ENCODE measurements at regions not wholly inside any gene's neighbourhood (a gene's known extent, or its start where the extent isn't known, plus 50 kb on each side); places are given as distances from the start of the nearest gene placed in this dataset.

- in situ Hi-C loops (cut with HindIII; ENCODE audit: low pct_ligation_motif_present, low pct_unique_long_range_greater_than_20kb, low sequenced_read_pairs): no loop called here
- no peak for DNase-seq
Measured at GRCh38 chr19:32230441-32230840, 115.0 kb upstream of the ZNF507 start.

DNA sequence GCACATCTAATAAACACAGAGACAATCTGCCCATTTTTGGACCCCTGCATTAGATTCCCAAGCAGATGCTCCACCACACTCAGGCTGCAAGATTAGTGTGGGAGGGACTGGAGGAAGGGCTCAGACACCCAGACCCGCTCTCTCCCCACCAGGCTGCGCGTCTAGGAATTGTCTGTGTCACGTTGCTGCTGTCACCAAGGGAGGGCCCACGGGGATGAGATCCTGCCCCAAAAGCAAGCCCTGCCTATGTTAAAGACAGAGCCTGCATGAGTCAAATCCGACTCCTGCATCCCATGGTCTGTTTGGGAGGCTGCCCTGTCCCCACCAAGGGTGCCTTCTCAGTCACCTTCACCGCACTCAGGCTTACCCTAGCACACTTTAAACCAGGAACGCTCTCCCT, 114.4 kb upstream of the ZNF507 start:
- in situ Hi-C loops (cut with HindIII; ENCODE audit: low pct_ligation_motif_present, low pct_unique_long_range_greater_than_20kb, low sequenced_read_pairs): no loop called here
- no peak for DNase-seq

GRCh38 chr19:32231691-32232090, 113.7 kb upstream of the ZNF507 start:
- no peak for DNase-seq
- in situ Hi-C loops (cut with HindIII; ENCODE audit: low pct_ligation_motif_present, low pct_unique_long_range_greater_than_20kb, low sequenced_read_pairs): no loop called here

DNA sequence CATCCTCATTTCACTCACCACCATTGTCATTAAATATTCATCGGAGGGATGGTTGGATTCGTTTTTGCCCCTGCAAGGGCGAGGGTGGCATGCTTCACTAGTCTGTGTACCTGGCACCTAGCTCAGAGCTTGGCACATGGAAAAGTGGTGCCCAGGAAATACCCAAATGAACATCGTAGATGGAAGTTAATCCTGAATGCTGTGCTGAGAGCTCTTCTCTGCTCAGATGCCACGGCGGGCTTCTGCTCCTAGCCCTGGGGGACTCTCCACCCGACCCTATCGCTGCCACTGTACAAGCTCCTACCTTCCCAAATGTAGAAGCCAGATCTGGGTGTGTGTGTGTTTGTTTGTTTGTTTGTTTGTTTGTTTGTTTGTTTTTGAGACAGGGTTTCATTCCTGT, 113.0 kb upstream of the ZNF507 start:
- DNase-seq: no peak
- in situ Hi-C loops (cut with HindIII; ENCODE audit: low pct_ligation_motif_present, low pct_unique_long_range_greater_than_20kb, low sequenced_read_pairs): no loop called here

GRCh38 chr19:32233091-32233490, 112.3 kb upstream of the ZNF507 start:
- no peak for DNase-seq
- in situ Hi-C loops (cut with HindIII; ENCODE audit: low pct_ligation_motif_present, low pct_unique_long_range_greater_than_20kb, low sequenced_read_pairs): no loop called here

DNA sequence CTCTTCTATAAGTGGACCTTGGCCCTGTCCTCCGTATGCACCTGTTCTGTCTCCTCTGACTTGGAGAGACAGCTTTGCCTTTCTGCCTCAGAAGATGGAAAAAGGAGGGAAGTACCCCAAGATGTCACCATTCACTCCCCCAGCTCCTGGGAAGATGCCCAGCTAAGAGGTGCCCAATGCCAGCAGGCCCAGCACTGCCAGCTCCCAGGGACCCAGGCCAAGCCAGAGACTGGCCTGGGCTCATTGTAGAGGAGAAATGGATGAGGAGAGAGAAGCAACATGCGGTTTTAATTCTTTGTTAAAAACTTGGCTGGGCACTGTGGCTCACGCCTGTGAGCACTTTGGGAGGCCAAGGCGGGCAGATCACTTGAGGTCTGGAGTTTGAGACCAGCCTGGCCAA, 111.5 kb upstream of the ZNF507 start:
- DNase-seq: no peak
- in situ Hi-C loops (cut with HindIII; ENCODE audit: low pct_ligation_motif_present, low pct_unique_long_range_greater_than_20kb, low sequenced_read_pairs): no loop called here

DNA sequence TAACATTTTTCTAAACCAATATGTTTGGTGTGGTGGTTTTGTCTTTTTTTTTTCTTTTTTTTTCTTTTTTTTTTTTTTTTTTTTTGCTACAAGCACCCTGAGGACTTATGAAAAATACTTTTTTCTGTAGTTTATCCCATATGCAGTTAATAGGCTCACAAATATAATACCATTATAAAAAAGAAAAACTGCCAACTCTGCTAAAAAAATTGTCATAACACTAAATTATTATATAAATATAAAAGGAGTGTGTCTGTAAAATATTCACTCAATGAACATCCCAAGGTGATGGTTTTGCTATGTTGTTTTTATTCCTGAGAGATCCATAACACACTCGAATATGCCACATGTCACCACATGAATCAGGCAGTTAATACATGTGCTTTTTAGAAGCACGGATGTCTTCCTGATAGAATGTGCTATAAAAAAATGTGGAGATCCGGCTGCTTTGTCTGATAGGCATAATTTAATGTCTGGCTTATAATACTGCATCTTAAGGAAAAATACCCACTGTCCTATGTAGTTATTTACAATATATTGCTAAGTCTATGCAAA, 110.7 kb upstream of the ZNF507 start:
- in situ Hi-C loops (cut with HindIII; ENCODE audit: low pct_ligation_motif_present, low pct_unique_long_range_greater_than_20kb, low sequenced_read_pairs): no loop called here
- DNase-seq: no peak

DNA sequence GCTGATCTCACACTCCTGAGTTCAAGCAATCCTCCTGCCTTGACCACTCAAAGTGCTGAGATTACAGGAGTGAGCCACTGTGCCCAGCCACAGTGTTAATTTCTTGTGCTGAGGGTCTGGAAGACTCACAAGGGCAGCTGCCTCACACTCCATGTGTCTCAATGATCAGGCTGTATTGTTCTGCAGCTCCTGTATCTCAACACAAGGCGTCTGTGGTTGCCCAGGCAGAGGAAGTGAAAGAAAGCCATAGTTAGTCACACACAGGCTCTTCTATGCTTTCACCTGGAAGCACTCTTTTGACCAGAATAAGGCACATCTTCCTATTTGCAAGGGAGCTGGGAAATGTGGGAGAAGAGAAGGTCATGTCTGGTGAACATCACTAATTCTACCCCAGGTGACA, 107.3 kb upstream of the ZNF507 start:
- DNase-seq: no peak
- in situ Hi-C loops (cut with HindIII; ENCODE audit: low pct_ligation_motif_present, low pct_unique_long_range_greater_than_20kb, low sequenced_read_pairs): no loop called here

DNA sequence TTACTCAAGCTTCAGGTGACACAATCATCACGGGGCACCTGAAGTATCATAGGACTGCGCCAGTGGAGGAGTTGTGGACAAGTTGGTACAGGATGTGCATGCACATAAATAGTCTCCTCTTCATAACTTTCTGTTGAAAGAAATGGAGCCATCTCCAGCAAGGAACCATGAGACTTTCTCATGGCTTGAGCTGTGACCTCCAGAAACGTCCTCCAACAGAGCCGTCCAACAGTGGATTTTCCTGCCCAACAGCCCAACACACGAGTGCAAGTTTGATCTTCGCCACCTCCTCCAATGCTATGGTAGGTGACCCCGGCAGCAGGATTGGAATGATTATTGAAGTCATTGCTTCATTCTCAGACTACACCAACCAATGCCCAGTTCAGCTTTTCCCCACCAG, 105.1 kb upstream of the ZNF507 start:
- no peak for DNase-seq
- in situ Hi-C loops (cut with HindIII; ENCODE audit: low pct_ligation_motif_present, low pct_unique_long_range_greater_than_20kb, low sequenced_read_pairs): no loop called here

- in situ Hi-C loops (cut with HindIII; ENCODE audit: low pct_ligation_motif_present, low pct_unique_long_range_greater_than_20kb, low sequenced_read_pairs): no loop called here
- no peak for DNase-seq
Measured at GRCh38 chr19:32241306-32241705, 104.1 kb upstream of the ZNF507 start.

- DNase-seq: no peak
- in situ Hi-C loops (cut with HindIII; ENCODE audit: low pct_ligation_motif_present, low pct_unique_long_range_greater_than_20kb, low sequenced_read_pairs): no loop called here
Measured at GRCh38 chr19:32241932-32242710, 103.3 kb upstream of the ZNF507 start.

DNA sequence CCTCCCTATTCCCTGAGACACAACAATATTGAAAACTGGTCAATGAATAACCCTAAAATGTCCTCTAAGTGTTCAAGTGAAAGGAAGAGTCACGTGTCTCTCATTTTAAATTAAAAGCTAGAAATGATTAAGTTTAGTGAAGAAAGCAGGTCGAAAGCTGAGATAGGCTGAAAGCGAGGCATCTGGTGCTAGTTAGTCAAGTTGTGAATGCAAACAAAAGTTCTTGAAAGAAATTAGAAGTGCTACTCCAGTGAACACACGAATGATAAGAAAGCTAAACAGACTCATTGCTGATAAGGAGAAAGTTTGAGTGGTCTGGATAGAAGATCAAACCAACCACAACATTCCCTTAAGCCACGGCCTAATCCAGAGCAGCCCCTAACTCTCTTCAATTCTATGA, 99.4 kb upstream of the ZNF507 start:
- no peak for DNase-seq
- in situ Hi-C loops (cut with HindIII; ENCODE audit: low pct_ligation_motif_present, low pct_unique_long_range_greater_than_20kb, low sequenced_read_pairs): no loop called here

DNA sequence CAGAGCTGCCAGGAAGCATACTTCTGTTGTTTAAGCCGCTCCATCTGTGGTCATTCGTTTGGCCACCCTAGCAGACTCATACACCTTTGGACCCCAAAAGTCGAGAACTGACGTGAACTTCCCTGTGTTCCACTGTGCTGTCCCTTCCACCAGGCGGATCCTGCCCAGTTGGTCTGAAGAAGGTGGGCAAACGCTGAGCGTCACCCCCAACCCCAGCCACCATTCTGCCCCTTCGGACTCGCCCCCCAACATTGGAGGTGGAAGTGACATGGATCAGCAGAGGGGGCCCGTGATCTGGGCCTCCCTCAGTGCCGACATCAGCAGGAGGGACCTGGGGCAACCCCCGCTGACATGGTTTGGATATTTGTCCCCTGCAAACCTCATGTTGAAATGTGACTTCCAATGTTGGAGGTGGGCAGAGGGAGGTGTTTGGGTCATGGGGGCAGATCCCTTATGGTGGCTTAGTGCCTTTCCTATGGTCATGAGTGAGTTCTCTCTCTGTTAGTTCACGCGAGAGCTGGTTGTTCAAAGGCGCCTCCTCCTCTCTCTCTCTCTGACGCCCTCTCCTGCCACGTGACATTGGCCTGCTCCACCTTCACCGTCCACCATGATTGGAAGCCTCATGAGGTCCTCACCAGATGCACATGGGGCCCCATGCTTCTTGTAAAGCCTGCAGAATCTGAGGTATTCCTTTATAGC, 93.6 kb upstream of the ZNF507 start:
- in situ Hi-C loops (cut with HindIII; ENCODE audit: low pct_ligation_motif_present, low pct_unique_long_range_greater_than_20kb, low sequenced_read_pairs): no loop called here
- DNase-seq: no peak

GRCh38 chr19:32252333-32252669, 93.1 kb upstream of the ZNF507 start:
- no peak for DNase-seq
- in situ Hi-C loops (cut with HindIII; ENCODE audit: low pct_ligation_motif_present, low pct_unique_long_range_greater_than_20kb, low sequenced_read_pairs): no loop called here

- in situ Hi-C loops (cut with HindIII; ENCODE audit: low pct_ligation_motif_present, low pct_unique_long_range_greater_than_20kb, low sequenced_read_pairs): no loop called here
- no peak for DNase-seq
Measured at GRCh38 chr19:32253683-32254508, 91.5 kb upstream of the ZNF507 start.

DNA sequence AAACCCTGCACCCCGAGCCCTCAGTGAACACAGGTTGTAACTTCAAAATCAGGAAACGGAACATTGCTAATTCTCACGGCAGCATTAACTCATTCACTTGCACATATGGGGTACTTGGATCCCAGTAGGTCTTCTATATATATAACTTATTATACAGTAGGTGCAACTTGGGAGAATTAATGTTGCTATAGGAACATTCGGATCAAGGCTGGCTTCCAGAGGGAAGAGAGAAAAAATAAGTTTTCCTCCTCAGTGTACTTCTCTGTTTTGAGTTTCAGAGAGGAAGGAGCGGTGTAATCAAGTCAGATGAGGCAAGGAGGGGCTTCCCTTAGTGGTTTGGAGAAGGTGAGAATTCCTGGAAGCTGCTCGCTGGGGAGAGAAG, 90.9 kb upstream of the ZNF507 start:
- DNase-seq: no peak
- in situ Hi-C loops (cut with HindIII; ENCODE audit: low pct_ligation_motif_present, low pct_unique_long_range_greater_than_20kb, low sequenced_read_pairs): no loop called here

- in situ Hi-C loops (cut with HindIII; ENCODE audit: low pct_ligation_motif_present, low pct_unique_long_range_greater_than_20kb, low sequenced_read_pairs): no loop called here
- DNase-seq: no peak
Measured at GRCh38 chr19:32255536-32256295, 89.7 kb upstream of the ZNF507 start.

DNA sequence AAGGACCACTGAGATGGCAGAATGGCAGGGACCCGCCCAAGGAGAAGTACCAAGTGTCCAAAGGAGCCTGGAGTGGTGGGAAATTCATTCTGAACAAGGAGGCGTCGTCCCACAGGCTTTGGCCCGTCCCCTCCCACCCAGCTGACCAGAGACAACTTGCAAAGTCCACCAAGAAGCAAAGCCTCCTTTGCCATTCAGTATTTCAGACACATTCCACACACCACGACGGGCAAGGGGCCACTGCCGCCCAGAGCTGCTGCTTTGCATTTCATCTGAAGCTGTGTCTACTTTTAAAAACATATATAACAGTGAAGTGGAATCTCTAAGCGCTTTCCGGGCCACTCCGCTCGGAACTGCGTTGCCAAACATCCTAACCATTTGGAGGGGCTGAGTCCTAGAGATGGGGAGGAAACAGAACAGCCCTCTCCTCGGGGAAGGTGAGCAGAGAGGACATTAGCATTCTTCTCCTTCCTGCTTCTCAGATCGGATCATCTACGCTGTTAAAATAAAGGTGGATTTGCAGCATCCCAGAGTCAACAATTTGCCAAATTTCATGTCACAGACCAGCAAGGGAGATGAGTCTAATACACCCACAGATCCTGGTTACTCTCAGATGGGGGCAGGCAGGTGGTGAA, 89.0 kb upstream of the ZNF507 start:
- DNase-seq: no peak
- in situ Hi-C loops (cut with HindIII; ENCODE audit: low pct_ligation_motif_present, low pct_unique_long_range_greater_than_20kb, low sequenced_read_pairs): no loop called here
